Astrocyte of the cerebellum (primary cell): ENCODE measurements at regions not wholly inside any gene's neighbourhood (a gene's known extent, or its start where the extent isn't known, plus 50 kb on each side); places are given as distances from the start of the nearest gene placed in this dataset.

Experiments used
- DNase-seq: peaks from one replicate; pipeline ENCODE4 v3.0.0-alpha.2; 2011; ENCODE audit warnings: low read depth
- H3K4me3 ChIP-seq: 2 replicates; pipeline ENCODE4 v1.5.1; 2011; ENCODE audit warnings: mild to moderate bottlenecking, low read depth, low read length, moderate library complexity
- in situ Hi-C: cut with HindIII; loops from 2 replicates; pipeline ENCODE4 v1.10.0; 2017; ENCODE audit warnings: low sequenced_read_pairs
- TF ChIP-seq, protein P1 (sequence below): IDR thresholded peaks from 2 replicates; pipeline ENCODE4 v1.5.1; 2012; ENCODE audit warnings: low read length, low read depth, moderate library complexity, mild to moderate bottlenecking; ENCODE audit errors: missing control alignments

DNA sequence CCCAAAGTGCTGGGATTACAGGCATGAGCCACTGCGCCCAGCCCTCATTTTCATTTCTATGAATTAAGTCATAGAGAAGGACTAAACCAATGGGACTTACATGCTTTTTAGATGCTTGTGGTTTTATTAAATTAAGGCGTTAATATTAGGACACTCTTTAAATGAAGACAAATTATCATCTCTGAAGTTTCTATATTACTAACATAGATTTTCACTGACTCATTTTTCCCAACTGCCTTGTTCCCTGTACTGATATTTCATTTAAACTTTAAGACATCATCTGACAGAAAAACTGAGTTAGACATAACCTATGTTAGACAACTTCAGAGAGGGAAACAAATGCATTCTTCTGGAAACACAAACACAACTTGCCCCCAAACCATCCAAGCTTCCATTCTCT, 99.8 kb downstream of the BTG1 start:
- no peak overlapping the region for H3K4me3 ChIP-seq
- TF ChIP-seq, protein P1, sequence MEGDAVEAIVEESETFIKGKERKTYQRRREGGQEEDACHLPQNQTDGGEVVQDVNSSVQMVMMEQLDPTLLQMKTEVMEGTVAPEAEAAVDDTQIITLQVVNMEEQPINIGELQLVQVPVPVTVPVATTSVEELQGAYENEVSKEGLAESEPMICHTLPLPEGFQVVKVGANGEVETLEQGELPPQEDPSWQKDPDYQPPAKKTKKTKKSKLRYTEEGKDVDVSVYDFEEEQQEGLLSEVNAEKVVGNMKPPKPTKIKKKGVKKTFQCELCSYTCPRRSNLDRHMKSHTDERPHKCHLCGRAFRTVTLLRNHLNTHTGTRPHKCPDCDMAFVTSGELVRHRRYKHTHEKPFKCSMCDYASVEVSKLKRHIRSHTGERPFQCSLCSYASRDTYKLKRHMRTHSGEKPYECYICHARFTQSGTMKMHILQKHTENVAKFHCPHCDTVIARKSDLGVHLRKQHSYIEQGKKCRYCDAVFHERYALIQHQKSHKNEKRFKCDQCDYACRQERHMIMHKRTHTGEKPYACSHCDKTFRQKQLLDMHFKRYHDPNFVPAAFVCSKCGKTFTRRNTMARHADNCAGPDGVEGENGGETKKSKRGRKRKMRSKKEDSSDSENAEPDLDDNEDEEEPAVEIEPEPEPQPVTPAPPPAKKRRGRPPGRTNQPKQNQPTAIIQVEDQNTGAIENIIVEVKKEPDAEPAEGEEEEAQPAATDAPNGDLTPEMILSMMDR: no peak
- in situ Hi-C loops: loop anchor here (5.0 kb wide), 1 partner anchor 86 kb away; no protein-coding TSS in a partner anchor
- DNase-seq: no peak

DNA sequence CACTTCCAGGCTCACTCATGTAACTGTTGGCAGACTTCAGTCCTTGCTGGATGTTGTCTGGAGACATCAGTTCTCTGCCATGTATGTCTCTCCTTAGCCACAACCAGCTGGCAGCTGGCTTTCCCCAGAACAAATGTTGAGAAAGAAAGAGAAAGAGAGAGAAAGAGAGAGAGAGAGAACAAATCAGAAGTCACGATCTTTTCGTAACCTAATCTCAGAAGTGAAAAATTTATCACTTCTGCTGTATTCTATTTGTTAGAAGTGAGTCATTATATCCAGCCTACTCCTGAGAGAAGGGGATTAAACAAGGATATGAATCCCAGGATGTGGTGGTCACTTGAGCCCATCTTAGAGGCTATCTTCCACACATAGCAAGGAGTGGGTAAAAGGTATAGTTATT, 101.2 kb downstream of the BTG1 start:
- no peak for DNase-seq

DNA sequence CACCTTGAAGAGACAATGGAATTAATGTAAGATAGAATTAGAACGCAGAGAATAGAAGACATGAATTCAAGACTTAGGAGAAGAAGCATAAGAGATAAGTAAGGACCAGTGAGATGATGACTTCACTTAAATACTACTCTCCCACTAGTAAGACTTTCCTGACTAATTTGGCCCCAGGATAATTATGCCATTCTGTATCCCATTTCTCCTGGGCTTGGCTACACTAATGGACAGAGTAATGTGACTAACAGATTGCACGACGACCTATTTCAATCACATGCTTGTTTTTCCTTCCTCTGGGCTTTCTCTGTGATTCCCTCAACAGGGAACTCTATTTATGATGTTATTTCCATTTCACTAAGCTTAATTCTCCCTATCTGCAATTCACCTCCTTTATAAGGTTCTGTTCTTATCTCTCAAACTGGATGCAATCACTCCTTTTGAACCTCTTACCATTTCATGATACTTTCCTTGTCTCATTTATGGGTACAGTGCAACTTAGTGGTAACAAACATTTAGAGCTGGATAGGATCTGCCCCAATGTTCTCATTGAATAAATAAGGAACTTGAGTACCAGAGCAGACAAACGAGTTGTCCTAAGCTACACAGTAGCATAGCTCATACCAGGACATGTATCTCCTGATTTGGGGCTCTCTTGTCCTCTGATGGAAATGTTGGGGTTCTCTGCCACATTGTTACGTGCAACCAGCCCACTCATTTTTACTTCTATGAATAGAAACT, 102.7 kb downstream of the BTG1 start:
- in situ Hi-C loops: no loop called here
- no peak for DNase-seq
- TF ChIP-seq, protein P1: no peak
- no peak overlapping the region for H3K4me3 ChIP-seq

More for the DNA sequence above, 101.2 kb downstream of the BTG1 start:
- in situ Hi-C loops: no loop called here
- TF ChIP-seq, protein P1: no peak
- H3K4me3 ChIP-seq: no peak overlapping the region

DNA sequence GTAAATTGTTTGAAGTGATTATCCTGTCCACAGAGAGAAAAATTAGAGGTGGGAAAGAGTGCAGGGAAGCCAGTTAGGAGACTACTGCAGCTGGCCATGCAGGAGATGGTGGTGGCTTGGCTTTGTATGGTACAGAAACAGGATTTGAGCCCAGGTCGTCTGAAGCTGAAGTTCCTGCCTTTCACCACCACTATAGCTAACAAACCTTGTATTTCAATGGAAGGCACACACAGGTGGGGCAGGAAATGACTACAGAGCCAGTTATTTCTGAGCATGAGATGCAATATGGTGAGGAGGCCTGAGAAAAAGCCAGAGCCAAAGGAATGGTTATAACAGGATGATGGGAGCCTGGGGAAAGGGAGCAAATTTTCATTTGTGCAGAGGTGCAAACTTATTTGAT, 103.9 kb downstream of the BTG1 start:
- in situ Hi-C loops: no loop called here
- no peak for DNase-seq
- H3K4me3 ChIP-seq: no peak overlapping the region
- TF ChIP-seq, protein P1: no peak

DNA sequence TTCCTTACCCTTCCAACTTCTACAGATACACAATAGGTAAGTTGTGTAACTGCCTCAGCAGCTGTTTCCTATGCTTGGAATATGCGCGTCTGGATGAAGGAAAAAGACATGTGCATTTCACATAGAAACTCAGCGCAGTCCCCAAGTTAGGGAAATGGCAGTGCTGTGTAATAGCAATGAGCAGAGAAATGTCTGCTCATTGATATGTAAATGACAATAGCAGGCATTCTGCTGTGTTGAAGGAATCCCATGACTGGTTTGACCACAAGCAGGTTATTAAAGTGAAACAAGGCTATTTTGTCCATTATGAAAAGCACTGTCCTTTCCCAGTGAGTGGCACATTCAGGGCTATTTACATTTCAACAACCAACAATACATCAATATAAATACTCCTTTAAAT, 106.6 kb downstream of the BTG1 start:
- no peak for DNase-seq
- in situ Hi-C loops: no loop called here
- TF ChIP-seq, protein P1: no peak
- H3K4me3 ChIP-seq: no peak overlapping the region

DNA sequence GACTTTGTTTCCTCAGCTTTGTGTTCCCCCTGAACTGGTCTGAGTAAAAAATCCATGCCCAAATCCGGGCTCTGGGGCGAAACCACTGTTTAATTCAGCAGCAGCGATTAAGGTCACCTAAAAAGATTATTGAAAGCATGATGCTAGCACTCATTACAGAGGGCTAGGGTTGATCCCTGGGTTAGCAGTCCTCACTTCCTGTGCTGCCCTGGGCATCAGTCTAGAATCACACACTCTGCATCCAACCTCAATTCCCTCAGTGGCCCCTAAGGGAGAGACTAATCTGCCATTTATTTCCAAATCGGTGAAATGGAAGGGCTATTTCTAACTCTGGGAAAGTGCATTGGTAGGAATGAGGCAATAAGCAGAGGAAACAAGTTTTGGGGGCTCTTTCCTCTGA, 107.2 kb downstream of the BTG1 start:
- no peak overlapping the region for H3K4me3 ChIP-seq
- in situ Hi-C loops: no loop called here
- DNase-seq: no peak
- TF ChIP-seq, protein P1: no peak
